HG03025 (cell line): ENCODE measurements at regions not wholly inside any gene's neighbourhood (a gene's known extent, or its start where the extent isn't known, plus 50 kb on each side); places are given as distances from the start of the nearest gene placed in this dataset.

ENCODE experiments used
- ATAC-seq: cut with Tn5 transposase; IDR thresholded peaks from one replicate; pipeline ENCODE4 v1.9.1; 2021; ENCODE audit warnings: mild to moderate bottlenecking, moderate library complexity; ENCODE audit not compliant: unreplicated experiment, low FRiP score

- no peak for ATAC-seq
Measured at GRCh38 chr9:81395676-81396054, 293.7 kb downstream of the TLE1 start.

- no peak for ATAC-seq
Measured at GRCh38 chr9:81394881-81395675, 294.3 kb downstream of the TLE1 start.

DNA sequence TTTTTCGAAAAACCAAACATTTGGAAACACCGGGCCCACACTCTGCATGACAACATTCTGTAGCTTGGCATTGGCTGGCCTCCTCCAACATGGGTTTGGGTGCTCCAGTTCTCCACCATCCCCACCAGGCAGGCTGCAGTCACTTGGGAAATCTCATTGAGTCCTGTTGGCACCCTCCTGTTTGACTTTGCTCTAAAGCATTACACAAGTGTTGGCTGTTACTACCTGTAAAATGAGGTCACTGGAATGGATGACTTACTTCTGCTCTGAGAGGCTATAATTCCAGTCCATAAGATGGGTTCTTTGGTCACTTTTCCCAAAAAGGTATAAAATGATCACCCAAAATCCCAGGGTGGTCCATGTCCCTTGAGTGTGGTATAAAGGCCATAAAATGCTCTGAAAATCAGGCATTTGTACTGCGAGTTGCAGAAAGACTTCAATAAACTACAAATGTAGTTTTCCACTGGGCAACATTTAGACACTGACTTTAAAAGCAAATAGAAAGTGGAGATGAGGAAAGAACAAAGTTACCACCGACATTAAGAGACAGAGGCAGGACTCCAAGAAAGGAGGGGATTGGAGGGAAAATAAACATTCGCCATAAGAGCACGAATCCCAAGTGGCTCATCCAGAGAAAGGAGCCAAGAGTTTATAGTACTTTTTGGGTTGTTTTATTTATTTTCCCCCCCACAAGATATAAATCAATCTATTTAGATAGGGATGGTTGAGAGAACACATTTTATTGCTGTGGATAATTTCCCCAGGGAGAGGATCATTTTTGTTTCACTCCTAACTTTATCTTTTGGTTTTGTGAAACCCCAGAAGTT is 295.1 kb downstream of the TLE1 start:
- ATAC-seq, result no peak

GRCh38 chr9:81391457-81391825 is 297.9 kb downstream of the TLE1 start:
- ATAC-seq, result no peak

GRCh38 chr9:81390792-81391456 is 298.4 kb downstream of the TLE1 start:
- no peak for ATAC-seq

GRCh38 chr9:81389569-81389993 is 299.8 kb downstream of the TLE1 start:
- ATAC-seq, result no peak

DNA sequence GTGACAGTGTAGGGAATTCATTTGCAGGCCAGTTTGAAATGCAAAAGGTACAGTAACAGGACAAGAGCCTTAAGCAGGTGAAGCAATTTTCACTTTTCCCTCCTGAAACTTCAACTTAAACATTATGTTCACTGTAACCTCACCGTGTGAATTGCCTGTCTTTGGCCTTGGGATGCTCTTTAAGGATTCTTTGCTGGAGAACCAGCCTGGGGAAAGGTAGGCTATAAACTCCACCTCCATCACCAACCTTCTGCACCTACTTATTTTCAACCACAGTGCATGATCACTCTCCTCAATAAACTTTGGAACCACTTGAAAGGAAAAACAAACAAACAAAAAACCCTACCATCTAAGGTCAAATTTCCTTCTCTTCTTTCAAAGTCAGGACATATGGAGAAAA is 300.5 kb downstream of the TLE1 start:
- no peak for ATAC-seq

DNA sequence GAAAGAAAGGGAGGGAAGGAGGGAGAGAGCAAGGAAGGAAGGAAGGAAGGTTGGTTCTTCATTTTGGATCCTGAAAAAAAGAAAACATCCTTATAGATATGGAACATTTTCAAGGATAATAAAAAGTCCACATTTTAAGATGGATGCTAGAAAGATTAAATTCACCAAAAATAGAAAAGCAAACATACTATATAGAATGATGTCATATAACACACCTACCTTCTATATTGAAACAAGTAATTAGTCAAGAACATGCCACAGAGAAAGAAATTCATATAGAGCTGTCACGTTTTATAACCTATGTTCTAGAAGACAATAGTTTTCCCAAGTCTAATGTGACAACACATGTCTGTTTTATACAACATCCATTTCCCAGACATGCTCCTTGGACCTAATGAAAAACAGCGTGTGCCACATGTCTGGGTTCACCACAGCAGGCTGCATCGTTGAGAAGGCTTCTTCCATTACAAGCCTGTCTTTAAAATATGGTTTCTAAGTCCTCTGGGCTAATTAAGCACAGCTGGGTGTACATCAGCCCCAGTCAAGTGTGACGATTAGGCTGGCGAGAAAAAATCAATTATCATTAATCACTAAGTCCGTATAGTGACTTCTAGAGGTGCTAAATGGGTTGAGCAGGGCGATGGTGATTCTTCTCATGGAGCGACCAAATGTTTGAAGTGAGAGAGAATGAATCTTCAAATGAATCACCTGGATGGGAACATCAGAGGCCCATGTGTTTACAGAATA is 301.8 kb downstream of the TLE1 start:
- no peak for ATAC-seq

- no peak for ATAC-seq
Measured at GRCh38 chr9:81384911-81385310, 304.4 kb downstream of the TLE1 start.

DNA sequence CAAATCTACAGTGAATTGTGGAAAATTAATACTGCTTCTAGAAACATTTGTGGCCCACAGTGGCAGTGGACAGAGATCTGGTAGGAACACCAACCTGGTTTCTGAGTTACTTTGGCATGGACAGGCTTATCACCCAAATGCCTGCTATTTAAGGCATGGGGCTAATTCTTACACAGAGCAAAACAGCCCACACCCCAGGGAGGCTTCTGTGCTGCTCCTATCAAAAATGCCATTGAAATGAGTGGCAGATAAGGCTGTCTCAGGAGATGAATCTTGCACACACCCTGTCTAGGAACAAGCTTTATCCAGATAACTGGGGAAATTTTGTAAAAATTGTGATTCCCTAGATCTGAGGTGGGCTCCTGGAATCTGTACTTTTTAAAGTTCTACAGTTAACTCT is 307.1 kb downstream of the TLE1 start:
- ATAC-seq, result no peak

GRCh38 chr9:81381694-81382093 is 307.7 kb downstream of the TLE1 start:
- no peak for ATAC-seq

GRCh38 chr9:81380504-81381359 is 308.6 kb downstream of the TLE1 start:
- ATAC-seq, result no peak

GRCh38 chr9:81379655-81380054 is 309.7 kb downstream of the TLE1 start:
- ATAC-seq, result no peak

- ATAC-seq, result no peak
Measured at GRCh38 chr9:81377921-81378320, 311.4 kb downstream of the TLE1 start.

GRCh38 chr9:81377320-81377719 is 312.0 kb downstream of the TLE1 start:
- no peak for ATAC-seq

DNA sequence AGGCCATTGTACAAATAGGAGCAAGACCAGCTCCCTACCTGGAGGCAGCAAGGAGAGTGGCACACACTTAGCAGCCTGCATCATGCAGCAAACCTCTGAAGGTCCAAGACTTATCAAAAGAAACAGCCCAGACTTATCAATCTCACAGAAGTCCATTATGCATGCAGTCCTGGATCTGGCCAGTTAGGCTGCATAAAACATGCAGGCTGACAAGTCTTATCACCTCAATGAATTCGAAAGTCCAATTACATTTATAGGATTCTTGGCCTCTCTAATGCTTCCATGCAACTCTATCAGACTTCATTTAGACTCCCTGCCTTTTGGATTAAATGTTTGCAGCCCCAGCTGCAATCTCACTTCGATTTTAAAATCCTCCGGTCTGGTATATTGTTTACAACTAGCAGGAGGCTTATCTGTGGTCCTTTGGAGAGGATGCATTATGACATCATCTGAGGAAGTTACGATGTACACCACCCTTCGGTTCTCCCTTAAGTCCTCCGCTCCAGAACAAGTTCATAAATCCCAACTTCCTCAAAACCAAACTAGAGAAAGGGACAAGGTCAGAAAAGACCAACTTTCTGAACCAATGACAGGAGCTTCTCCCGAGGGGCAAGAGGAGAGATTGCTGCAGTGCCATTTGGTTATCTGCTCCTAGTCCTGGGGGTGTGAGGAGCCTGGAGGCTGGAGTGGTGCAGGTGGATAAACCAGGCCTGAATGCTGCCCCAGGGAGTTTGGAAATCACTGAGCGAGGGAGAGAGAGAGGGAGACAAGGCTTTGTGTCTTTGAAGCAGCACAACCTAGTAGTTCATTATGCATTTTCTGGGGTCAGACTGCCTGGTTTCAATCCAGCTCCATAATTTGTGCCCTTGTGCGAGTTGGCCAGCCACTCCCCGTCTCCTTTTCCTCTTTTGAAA is 313.9 kb downstream of the TLE1 start:
- no peak for ATAC-seq

GRCh38 chr9:81374459-81375186 is 314.7 kb downstream of the TLE1 start:
- ATAC-seq, result no peak

DNA sequence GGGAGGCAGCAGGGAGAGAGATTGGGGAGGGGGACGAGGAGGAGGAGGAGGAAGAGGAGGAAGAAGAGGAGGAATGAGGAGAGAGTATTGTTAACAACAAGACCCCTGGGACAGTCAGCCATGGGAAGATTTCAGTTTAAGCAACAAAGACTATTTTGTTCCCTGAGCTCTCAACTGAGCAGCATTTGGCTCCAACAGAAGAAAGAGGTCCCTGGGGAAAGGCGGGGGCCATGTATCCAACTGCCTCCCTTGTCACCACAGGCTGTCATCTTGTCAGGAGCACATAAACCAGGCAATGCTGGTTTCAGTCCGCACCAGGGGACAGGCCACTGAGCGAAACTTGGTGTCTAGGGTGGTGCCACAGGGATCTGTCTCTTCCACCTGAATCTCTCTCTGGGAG is 316.1 kb downstream of the TLE1 start:
- ATAC-seq, result no peak
